ENCODE measurements at regions not wholly inside any gene's neighbourhood (a gene's known extent, or its start where the extent isn't known, plus 50 kb on each side); places are given as distances from the start of the nearest gene placed in this dataset.

DNA sequence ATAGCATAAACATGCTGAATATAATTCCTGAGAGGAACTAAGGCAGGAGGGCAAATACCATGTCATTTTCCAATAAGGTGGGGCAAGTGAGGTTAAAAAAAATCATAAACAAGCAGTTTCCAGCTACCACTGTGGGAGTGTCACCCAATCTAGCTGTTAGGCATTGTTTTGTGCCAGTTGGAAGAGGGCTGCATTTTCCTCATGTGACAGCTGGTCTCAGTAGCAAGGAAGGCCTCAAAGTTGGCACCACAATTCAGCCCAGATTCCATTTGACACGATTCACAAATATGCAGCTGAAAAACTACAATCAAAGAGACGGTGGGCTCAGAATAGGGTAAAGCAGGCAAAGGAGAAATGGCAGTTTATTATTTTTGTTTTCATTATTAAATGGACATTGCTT lies 636.1 kb downstream of the KIF4B start:
- TF ChIP-seq, protein P1, sequence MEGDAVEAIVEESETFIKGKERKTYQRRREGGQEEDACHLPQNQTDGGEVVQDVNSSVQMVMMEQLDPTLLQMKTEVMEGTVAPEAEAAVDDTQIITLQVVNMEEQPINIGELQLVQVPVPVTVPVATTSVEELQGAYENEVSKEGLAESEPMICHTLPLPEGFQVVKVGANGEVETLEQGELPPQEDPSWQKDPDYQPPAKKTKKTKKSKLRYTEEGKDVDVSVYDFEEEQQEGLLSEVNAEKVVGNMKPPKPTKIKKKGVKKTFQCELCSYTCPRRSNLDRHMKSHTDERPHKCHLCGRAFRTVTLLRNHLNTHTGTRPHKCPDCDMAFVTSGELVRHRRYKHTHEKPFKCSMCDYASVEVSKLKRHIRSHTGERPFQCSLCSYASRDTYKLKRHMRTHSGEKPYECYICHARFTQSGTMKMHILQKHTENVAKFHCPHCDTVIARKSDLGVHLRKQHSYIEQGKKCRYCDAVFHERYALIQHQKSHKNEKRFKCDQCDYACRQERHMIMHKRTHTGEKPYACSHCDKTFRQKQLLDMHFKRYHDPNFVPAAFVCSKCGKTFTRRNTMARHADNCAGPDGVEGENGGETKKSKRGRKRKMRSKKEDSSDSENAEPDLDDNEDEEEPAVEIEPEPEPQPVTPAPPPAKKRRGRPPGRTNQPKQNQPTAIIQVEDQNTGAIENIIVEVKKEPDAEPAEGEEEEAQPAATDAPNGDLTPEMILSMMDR (IDR thresholded peaks at IDR 0.05 in 8 of 11, conservative IDR thresholded peaks at IDR 0.05 in 3 of 11): no peak
- no peak for TF ChIP-seq POLR2A (IDR thresholded peaks at IDR 0.05)

Measured in spleen (tissue), 7 donors.